Fibroblast of lung (primary cell): ENCODE measurements at regions not wholly inside any gene's neighbourhood (a gene's known extent, or its start where the extent isn't known, plus 50 kb on each side); places are given as distances from the start of the nearest gene placed in this dataset.

ENCODE experiments used
- DNase-seq, 2 donors: peaks; one replicate each; pipeline versions ENCODE4 v3.0.0 to v3.0.0-alpha.2; 2010; ENCODE audit warnings: low read depth in 2 of 2
- H2AFZ ChIP-seq: 2 replicates; pipeline ENCODE4 v1.5.1; 2012; ENCODE audit warnings: low read length, control low read depth, inconsistent platforms
- H3K27ac ChIP-seq: 2 replicates; pipeline ENCODE4 v1.5.1; 2011; ENCODE audit warnings: low read length, control low read depth; ENCODE audit not compliant: insufficient read depth
- H3K27me3 ChIP-seq: 2 replicates; pipeline ENCODE4 v1.5.1; 2011; ENCODE audit warnings: mild to moderate bottlenecking, low read length; ENCODE audit not compliant: control insufficient read depth, insufficient read depth
- H3K36me3 ChIP-seq: 2 replicates; pipeline ENCODE4 v1.5.1; 2011; ENCODE audit warnings: low read length; ENCODE audit not compliant: control insufficient read depth, insufficient read depth
- H3K4me1 ChIP-seq: 2 replicates; pipeline ENCODE4 v1.5.1; 2011; ENCODE audit warnings: low read length; ENCODE audit not compliant: control insufficient read depth, insufficient read depth; ENCODE audit errors: extremely low read depth
- H3K4me2 ChIP-seq: 2 replicates; pipeline ENCODE4 v1.5.1; 2011; ENCODE audit warnings: low read length, control low read depth; ENCODE audit not compliant: insufficient read depth; ENCODE audit errors: extremely low read depth
- H3K4me3 ChIP-seq, 4 experiments: fragments of 200-600 bp in 1 of 4; sonication (generic) in 1 of 4; replicated peaks in 1 of 4; 2 replicates each; pipeline ENCODE4 v1.5.1; 2011 to 2016; ENCODE audit warnings: low read length in 4 of 4, low read depth in 3 of 4, mild to moderate bottlenecking in 3 of 4, control low read depth in 2 of 4, inconsistent platforms in 1 of 4, mixed read lengths in 1 of 4; ENCODE audit not compliant: insufficient read depth in 1 of 4; ENCODE audit errors: control extremely low read depth in 1 of 4
- H3K79me2 ChIP-seq: 2 replicates; pipeline ENCODE4 v1.5.1; 2012; ENCODE audit warnings: mild to moderate bottlenecking, low read length, inconsistent platforms; ENCODE audit not compliant: control insufficient read depth, insufficient read depth
- H3K9ac ChIP-seq: 2 replicates; pipeline ENCODE4 v1.5.1; 2011; ENCODE audit warnings: mild to moderate bottlenecking, low read length, control low read depth; ENCODE audit not compliant: insufficient read depth
- H3K9me3 ChIP-seq: 2 replicates; pipeline ENCODE4 v1.5.1; 2012; ENCODE audit warnings: low read depth, low read length; ENCODE audit not compliant: control insufficient read depth, insufficient read depth
- H4K20me1 ChIP-seq: 2 replicates; pipeline ENCODE4 v1.5.1; 2011; ENCODE audit warnings: low read length; ENCODE audit not compliant: control insufficient read depth, insufficient read depth; ENCODE audit errors: extremely low read depth
- EZH2 ChIP-seq: IDR thresholded peaks from 2 replicates; pipeline ENCODE4 v1.5.1; 2012; ENCODE audit warnings: low read length, control low read depth, mild to moderate bottlenecking; ENCODE audit errors: missing control alignments
- TF ChIP-seq, protein P1 (sequence below), 2 donors: IDR thresholded peaks in 1 of 2; conservative IDR thresholded peaks in 1 of 2; 1 replicate in 1 of 2; 2 replicates in 1 of 2; pipeline ENCODE4 v1.5.1; 2011 to 2012; ENCODE audit warnings: low read length in 2 of 2, control low read depth in 1 of 2, inconsistent platforms in 1 of 2, low read depth in 1 of 2, mild to moderate bottlenecking in 1 of 2

- TF ChIP-seq, protein P1, sequence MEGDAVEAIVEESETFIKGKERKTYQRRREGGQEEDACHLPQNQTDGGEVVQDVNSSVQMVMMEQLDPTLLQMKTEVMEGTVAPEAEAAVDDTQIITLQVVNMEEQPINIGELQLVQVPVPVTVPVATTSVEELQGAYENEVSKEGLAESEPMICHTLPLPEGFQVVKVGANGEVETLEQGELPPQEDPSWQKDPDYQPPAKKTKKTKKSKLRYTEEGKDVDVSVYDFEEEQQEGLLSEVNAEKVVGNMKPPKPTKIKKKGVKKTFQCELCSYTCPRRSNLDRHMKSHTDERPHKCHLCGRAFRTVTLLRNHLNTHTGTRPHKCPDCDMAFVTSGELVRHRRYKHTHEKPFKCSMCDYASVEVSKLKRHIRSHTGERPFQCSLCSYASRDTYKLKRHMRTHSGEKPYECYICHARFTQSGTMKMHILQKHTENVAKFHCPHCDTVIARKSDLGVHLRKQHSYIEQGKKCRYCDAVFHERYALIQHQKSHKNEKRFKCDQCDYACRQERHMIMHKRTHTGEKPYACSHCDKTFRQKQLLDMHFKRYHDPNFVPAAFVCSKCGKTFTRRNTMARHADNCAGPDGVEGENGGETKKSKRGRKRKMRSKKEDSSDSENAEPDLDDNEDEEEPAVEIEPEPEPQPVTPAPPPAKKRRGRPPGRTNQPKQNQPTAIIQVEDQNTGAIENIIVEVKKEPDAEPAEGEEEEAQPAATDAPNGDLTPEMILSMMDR (conservative IDR thresholded peaks at IDR 0.05 in 1 of 2, IDR thresholded peaks at IDR 0.05 in 1 of 2; ENCODE audit: low read depth in 1 of 2, low read length in 2 of 2): no peak
- TF ChIP-seq EZH2: no peak
- DNase-seq: no peak
- Histone ChIP-seq H4K20me1 (no peaks in the 10 kb centered on the region), H3K9me3 (no peaks in the 10 kb centered on the region), H3K9ac (no peak overlapping the region), H3K27me3 (no peaks in the 10 kb centered on the region), H3K79me2 (no peaks in the 10 kb centered on the region), H2AFZ (no peak overlapping the region), H3K27ac (no peak overlapping the region), H3K4me3 (no peak overlapping the region), H3K36me3 (no peaks in the 10 kb centered on the region), H3K4me2 (no peak overlapping the region), H3K4me1 (no peaks in the 10 kb centered on the region)
Measured at GRCh38 chrX:46400530-46401443, 144.4 kb downstream of the ZNF674 start.

GRCh38 chrX:46398874-46399273 is 146.3 kb downstream of the ZNF674 start:
- Histone ChIP-seq H2AFZ (no peak overlapping the region), H3K27me3 (no peaks in the 10 kb centered on the region), H3K9ac (no peak overlapping the region), H3K27ac (no peak overlapping the region), H4K20me1 (no peaks in the 10 kb centered on the region), H3K36me3 (no peaks in the 10 kb centered on the region), H3K4me1 (no peaks in the 10 kb centered on the region), H3K9me3 (no peaks in the 10 kb centered on the region), H3K79me2 (no peaks in the 10 kb centered on the region), H3K4me3 (no peak overlapping the region), H3K4me2 (no peak overlapping the region)
- no peak for DNase-seq
- TF ChIP-seq EZH2: no peak
- TF ChIP-seq, protein P1 (conservative IDR thresholded peaks at IDR 0.05 in 1 of 2, IDR thresholded peaks at IDR 0.05 in 1 of 2; ENCODE audit: low read depth in 1 of 2, low read length in 2 of 2): no peak

DNA sequence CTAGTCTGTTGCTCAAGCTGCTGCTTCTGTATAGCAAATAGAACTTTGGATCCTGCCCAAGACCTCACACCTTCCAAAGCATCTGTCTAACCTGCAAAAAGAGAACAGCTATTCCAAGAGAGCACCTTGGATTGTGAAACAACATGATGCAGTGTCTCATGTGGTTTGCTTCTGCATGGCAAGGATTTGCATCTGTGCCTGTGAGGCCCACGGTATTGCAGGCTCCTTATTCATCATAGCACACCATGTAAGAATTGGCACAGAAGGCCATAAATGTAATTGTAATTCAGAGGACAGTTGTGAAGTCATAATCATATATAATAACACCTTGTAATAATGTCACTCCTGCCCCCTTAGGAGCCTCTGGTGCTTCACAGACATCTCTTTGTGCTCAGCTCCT is 147.1 kb downstream of the ZNF674 start:
- no peak overlapping the region for H2AFZ ChIP-seq

More for the DNA sequence above, 147.1 kb downstream of the ZNF674 start:
- H3K27ac ChIP-seq: no peak overlapping the region
- H3K79me2 ChIP-seq: no peaks in the 10 kb centered on the region
- no peaks in the 10 kb centered on the region for H3K27me3 ChIP-seq
- H4K20me1 ChIP-seq: no peaks in the 10 kb centered on the region
- H3K4me2 ChIP-seq: no peak overlapping the region
- H3K4me1 ChIP-seq: no peaks in the 10 kb centered on the region
- no peaks in the 10 kb centered on the region for H3K36me3 ChIP-seq
- TF ChIP-seq, protein P1 (conservative IDR thresholded peaks at IDR 0.05 in 1 of 2, IDR thresholded peaks at IDR 0.05 in 1 of 2; ENCODE audit: low read depth in 1 of 2, low read length in 2 of 2): no peak
- TF ChIP-seq EZH2: no peak
- H3K9ac ChIP-seq: no peak overlapping the region
- no peak overlapping the region for H3K4me3 ChIP-seq
- no peaks in the 10 kb centered on the region for H3K9me3 ChIP-seq
- no peak for DNase-seq
